ENCODE measurements at regions not wholly inside any gene's neighbourhood (a gene's known extent, or its start where the extent isn't known, plus 50 kb on each side); places are given as distances from the start of the nearest gene placed in this dataset.

GRCh38 chr1:168863772-168864171, 134.8 kb upstream of the DPT start:
- no peaks in the 10 kb centered on the region for H3K36me3 ChIP-seq (ENCODE audit: control insufficient read depth in 2 of 3, insufficient read depth in 3 of 3, low read length in 3 of 3)
- H3K4me1 ChIP-seq (ENCODE audit: control insufficient read depth in 2 of 2, insufficient read depth in 2 of 2, low read length in 2 of 2): no peaks in the 10 kb centered on the region
- ChIA-PET POLR2A (no interaction called here), CTCF (no interaction called here)
- intact Hi-C loops (cut with micrococcal nuclease): no loop called here
- H3K27ac ChIP-seq (ENCODE audit: low read depth, low read length): no peak overlapping the region
- Mint-ChIP-seq H3K27ac (no peak overlapping the region), H3K9me3 (peaks cover 4 to 19% (median 8%) of the 10 kb centered on the region in 11 donors), H3K4me3 (no peak overlapping the region), H3K4me1 (peaks cover 0 to 4% (median 0%) of the 10 kb centered on the region in 7 donors), H3K27me3 (no peaks in the 10 kb centered on the region), H3K36me3 (peaks cover 0 to 3% (median 0%) of the 10 kb centered on the region in 5 donors)
- no peak overlapping the region for H3K4me3 ChIP-seq (ENCODE audit: low read length)
- peaks cover 0 to 6% (median 0%) of the 10 kb centered on the region in 3 experiments for H3K9me3 ChIP-seq (ENCODE audit: control insufficient read depth in 2 of 3, low read length in 3 of 3)
- no peak for ATAC-seq
- DNase-seq: no peak
- H3K27me3 ChIP-seq (ENCODE audit: control insufficient read depth in 2 of 2, insufficient read depth in 2 of 2, low read length in 2 of 2): peaks cover 0 to 3% of the 10 kb centered on the region in 2 donors

DNA sequence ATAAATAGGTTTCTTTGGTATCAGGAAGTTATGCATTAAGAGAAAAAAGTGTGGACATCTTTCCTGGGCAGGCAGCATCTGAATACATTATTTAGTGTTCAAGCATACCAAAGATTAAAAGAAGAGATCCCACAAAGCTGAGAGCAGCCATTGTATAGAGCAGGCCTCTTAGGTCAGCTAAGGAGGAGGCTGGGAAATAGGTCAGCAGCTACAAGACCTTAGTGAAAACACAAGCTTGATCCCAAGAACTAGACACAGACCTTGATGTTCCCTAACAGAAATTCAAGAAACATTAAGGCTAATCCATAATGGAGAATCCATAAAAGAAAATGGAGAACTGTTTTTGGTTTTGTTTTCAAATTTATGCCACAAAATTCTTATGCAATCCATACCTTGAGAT, 135.3 kb upstream of the DPT start:
- no peak overlapping the region for H3K27ac Mint-ChIP-seq
- no peaks in the 10 kb centered on the region for H3K27me3 Mint-ChIP-seq
- peaks cover 0 to 3% (median 0%) of the 10 kb centered on the region in 5 donors for H3K36me3 Mint-ChIP-seq
- no peak overlapping the region for H3K4me3 Mint-ChIP-seq
- no peak for ATAC-seq
- peaks cover 0 to 6% (median 0%) of the 10 kb centered on the region in 3 experiments for H3K9me3 ChIP-seq (ENCODE audit: control insufficient read depth in 2 of 3, low read length in 3 of 3)
- POLR2A ChIA-PET: no interaction called here
- H3K36me3 ChIP-seq (ENCODE audit: control insufficient read depth in 2 of 3, insufficient read depth in 3 of 3, low read length in 3 of 3): no peaks in the 10 kb centered on the region
- DNase-seq: no peak
- no peaks in the 10 kb centered on the region for H3K4me1 ChIP-seq (ENCODE audit: control insufficient read depth in 2 of 2, insufficient read depth in 2 of 2, low read length in 2 of 2)
- intact Hi-C loops (cut with micrococcal nuclease): no loop called here
- CTCF ChIA-PET: no interaction called here
- no peak overlapping the region for H3K4me3 ChIP-seq (ENCODE audit: low read length)
- peaks cover 4 to 19% (median 7%) of the 10 kb centered on the region in 11 donors for H3K9me3 Mint-ChIP-seq
- peaks cover 0 to 3% of the 10 kb centered on the region in 2 donors for H3K27me3 ChIP-seq (ENCODE audit: control insufficient read depth in 2 of 2, insufficient read depth in 2 of 2, low read length in 2 of 2)
- H3K27ac ChIP-seq (ENCODE audit: low read depth, low read length): no peak overlapping the region
- H3K4me1 Mint-ChIP-seq: peaks cover 0 to 4% (median 0%) of the 10 kb centered on the region in 7 donors

DNA sequence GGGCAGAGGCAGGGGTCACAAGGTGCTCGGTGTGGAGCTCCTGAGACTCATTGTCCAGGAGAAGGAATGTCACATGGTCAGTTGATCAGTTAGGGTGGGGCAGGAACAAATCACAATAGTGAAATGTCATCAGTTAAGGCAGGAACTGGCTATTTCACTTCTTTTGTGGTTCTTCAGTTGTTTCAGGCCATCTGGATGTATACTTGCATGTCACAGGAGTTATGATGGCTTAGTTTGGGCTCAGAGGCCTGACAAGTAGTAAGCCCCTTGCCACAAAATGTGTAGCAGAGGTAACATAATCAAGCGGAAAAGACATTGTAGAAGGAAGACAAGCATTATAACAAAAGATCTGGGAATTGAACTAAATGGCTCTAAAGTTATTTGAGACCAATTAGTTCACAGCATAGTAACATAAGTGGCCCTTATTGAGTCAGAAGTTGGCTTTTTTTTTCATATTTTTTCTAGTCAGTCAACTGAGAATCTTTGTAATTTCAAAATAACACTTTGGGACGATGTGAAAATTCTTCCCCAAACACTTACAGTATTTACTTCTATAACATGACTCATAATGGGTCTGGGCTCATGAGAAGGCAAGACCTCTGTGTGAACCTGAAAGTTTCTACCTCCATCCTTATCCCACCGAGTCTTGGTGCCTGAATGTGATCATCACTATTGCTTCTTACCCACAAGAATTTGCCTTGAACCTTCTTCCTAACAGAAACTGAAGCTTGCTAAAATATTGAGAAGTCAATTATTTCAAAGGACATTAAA, 137.0 kb upstream of the DPT start:
- H3K9me3 ChIP-seq (ENCODE audit: control insufficient read depth in 2 of 3, low read length in 3 of 3): peaks cover 0 to 6% (median 0%) of the 10 kb centered on the region in 3 experiments
- Mint-ChIP-seq H3K9me3 (peaks cover 4 to 19% (median 7%) of the 10 kb centered on the region in 11 donors), H3K4me3 (no peak overlapping the region), H3K4me1 (peaks cover 0 to 4% (median 0%) of the 10 kb centered on the region in 7 donors), H3K27ac (no peak overlapping the region), H3K36me3 (peaks cover 0 to 3% (median 0%) of the 10 kb centered on the region in 5 donors), H3K27me3 (peaks cover 0 to 2% (median 0%) of the 10 kb centered on the region in 5 donors)
- ATAC-seq (no peak), DNase-seq (no peak)
- CTCF ChIA-PET: no interaction called here
- no peaks in the 10 kb centered on the region for H3K4me1 ChIP-seq (ENCODE audit: control insufficient read depth in 2 of 2, insufficient read depth in 2 of 2, low read length in 2 of 2)
- no peak overlapping the region for H3K4me3 ChIP-seq (ENCODE audit: low read length)
- no peaks in the 10 kb centered on the region for H3K27me3 ChIP-seq (ENCODE audit: control insufficient read depth in 2 of 2, insufficient read depth in 2 of 2, low read length in 2 of 2)
- intact Hi-C loops (cut with micrococcal nuclease): no loop called here
- POLR2A ChIA-PET: no interaction called here
- H3K27ac ChIP-seq (ENCODE audit: low read depth, low read length): no peak overlapping the region
- H3K36me3 ChIP-seq (ENCODE audit: control insufficient read depth in 2 of 3, insufficient read depth in 3 of 3, low read length in 3 of 3): no peaks in the 10 kb centered on the region

GRCh38 chr1:168867941-168868634, 139.1 kb upstream of the DPT start:
- H3K9me3 Mint-ChIP-seq: peaks cover 4 to 19% (median 10%) of the 10 kb centered on the region in 11 donors
- peaks cover 0 to 6% (median 0%) of the 10 kb centered on the region in 3 experiments for H3K9me3 ChIP-seq (ENCODE audit: control insufficient read depth in 2 of 3, low read length in 3 of 3)
- ChIA-PET POLR2A (no interaction called here), CTCF (interaction anchor here (0.7 kb wide), 1 partner anchor 1777 kb away, joined by 3 read pairs; no protein-coding TSS in a partner anchor)
- H3K36me3 ChIP-seq (ENCODE audit: control insufficient read depth in 2 of 3, insufficient read depth in 3 of 3, low read length in 3 of 3): no peaks in the 10 kb centered on the region
- peaks cover 0 to 4% (median 0%) of the 10 kb centered on the region in 7 donors for H3K4me1 Mint-ChIP-seq
- no peak for DNase-seq
- H3K27ac ChIP-seq (ENCODE audit: low read depth, low read length): no peak overlapping the region
- no peaks in the 10 kb centered on the region for H3K4me1 ChIP-seq (ENCODE audit: control insufficient read depth in 2 of 2, insufficient read depth in 2 of 2, low read length in 2 of 2)
- H3K4me3 ChIP-seq (ENCODE audit: low read length): no peak overlapping the region
- H3K36me3 Mint-ChIP-seq: peaks cover 0 to 3% (median 0%) of the 10 kb centered on the region in 5 donors
- peaks cover 0 to 4% (median 0%) of the 10 kb centered on the region in 5 donors for H3K27me3 Mint-ChIP-seq
- H3K4me3 Mint-ChIP-seq: no peak overlapping the region
- no peak for ATAC-seq
- intact Hi-C loops (cut with micrococcal nuclease): no loop called here
- H3K27ac Mint-ChIP-seq: no peak overlapping the region
- H3K27me3 ChIP-seq (ENCODE audit: control insufficient read depth in 2 of 2, insufficient read depth in 2 of 2, low read length in 2 of 2): no peaks in the 10 kb centered on the region

DNA sequence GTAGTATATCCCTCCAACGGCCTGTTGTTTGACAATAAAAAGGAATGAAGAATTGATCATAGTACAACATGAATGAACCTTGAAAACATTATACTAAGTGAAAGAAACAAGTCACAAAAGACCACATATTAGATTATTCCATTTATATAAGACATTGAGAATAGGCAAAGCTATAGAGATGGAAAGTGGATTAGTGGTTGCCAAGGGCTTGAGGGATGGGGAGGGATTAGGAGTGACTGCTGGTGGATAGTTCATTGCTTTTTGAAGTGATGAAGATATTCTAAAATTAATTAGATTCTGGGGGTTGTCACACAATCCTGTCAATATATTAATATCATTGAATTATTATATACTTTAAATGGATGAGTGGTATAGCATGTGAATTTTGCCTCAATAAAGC, 142.5 kb upstream of the DPT start:
- Histone ChIP-seq H3K36me3 (ENCODE audit: control insufficient read depth in 2 of 3, insufficient read depth in 3 of 3, low read length in 3 of 3) (no peaks in the 10 kb centered on the region), H3K4me1 (ENCODE audit: control insufficient read depth in 2 of 2, insufficient read depth in 2 of 2, low read length in 2 of 2) (no peaks in the 10 kb centered on the region), H3K4me3 (ENCODE audit: low read length) (no peak overlapping the region), H3K27ac (ENCODE audit: low read depth, low read length) (no peak overlapping the region), H3K9me3 (ENCODE audit: control insufficient read depth in 2 of 3, low read length in 3 of 3) (no peaks in the 10 kb centered on the region), H3K27me3 (ENCODE audit: control insufficient read depth in 2 of 2, insufficient read depth in 2 of 2, low read length in 2 of 2) (no peaks in the 10 kb centered on the region)
- H3K27me3 Mint-ChIP-seq: peaks cover 0 to 4% (median 0%) of the 10 kb centered on the region in 5 donors
- DNase-seq (no peak), ATAC-seq (no peak)
- peaks cover 0 to 4% (median 0%) of the 10 kb centered on the region in 7 donors for H3K4me1 Mint-ChIP-seq
- ChIA-PET CTCF (no interaction called here), POLR2A (no interaction called here)
- intact Hi-C loops (cut with micrococcal nuclease): no loop called here
- no peaks in the 10 kb centered on the region for H3K36me3 Mint-ChIP-seq
- no peak overlapping the region for H3K4me3 Mint-ChIP-seq
- H3K9me3 Mint-ChIP-seq: peaks cover 0 to 5% (median 1%) of the 10 kb centered on the region in 11 donors
- no peak overlapping the region for H3K27ac Mint-ChIP-seq

DNA sequence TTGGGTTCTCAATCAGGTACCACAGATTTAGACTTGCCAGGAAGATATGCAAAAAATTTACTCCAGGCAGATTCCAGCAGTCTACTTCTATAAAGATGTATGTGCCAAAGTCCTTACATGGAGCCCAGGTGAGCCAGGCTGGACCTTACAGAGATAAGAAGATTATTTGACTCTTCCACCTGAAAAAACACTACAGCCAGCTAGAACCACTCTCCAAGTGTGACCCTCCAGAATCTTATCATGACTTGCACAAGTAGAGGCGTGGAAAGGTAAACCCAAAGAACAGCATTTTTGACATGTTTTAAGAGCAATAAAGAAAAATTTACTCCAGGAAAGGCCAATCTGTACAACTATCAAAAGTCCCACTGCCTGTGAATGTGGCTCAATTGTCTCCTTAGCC, 146.8 kb upstream of the DPT start:
- Mint-ChIP-seq H3K9me3 (peaks cover 0 to 4% (median 0%) of the 10 kb centered on the region in 11 donors), H3K4me1 (no peaks in the 10 kb centered on the region), H3K27ac (no peak overlapping the region), H3K4me3 (no peak overlapping the region), H3K27me3 (peaks cover 0 to 4% (median 0%) of the 10 kb centered on the region in 5 donors), H3K36me3 (no peaks in the 10 kb centered on the region)
- ChIA-PET CTCF (no interaction called here), POLR2A (no interaction called here)
- Histone ChIP-seq H3K36me3 (ENCODE audit: control insufficient read depth in 2 of 3, insufficient read depth in 3 of 3, low read length in 3 of 3) (no peaks in the 10 kb centered on the region), H3K4me3 (ENCODE audit: low read length) (no peak overlapping the region), H3K27me3 (ENCODE audit: control insufficient read depth in 2 of 2, insufficient read depth in 2 of 2, low read length in 2 of 2) (no peaks in the 10 kb centered on the region), H3K9me3 (ENCODE audit: control insufficient read depth in 2 of 3, low read length in 3 of 3) (no peaks in the 10 kb centered on the region), H3K27ac (ENCODE audit: low read depth, low read length) (no peak overlapping the region), H3K4me1 (ENCODE audit: control insufficient read depth in 2 of 2, insufficient read depth in 2 of 2, low read length in 2 of 2) (no peaks in the 10 kb centered on the region)
- intact Hi-C loops (cut with micrococcal nuclease): no loop called here
- ATAC-seq (no peak), DNase-seq (no peak)

All from naive thymus-derived CD4-positive, alpha-beta T cell (primary cell).